ENCODE measurements at regions not wholly inside any gene's neighbourhood (a gene's known extent, or its start where the extent isn't known, plus 50 kb on each side); places are given as distances from the start of the nearest gene placed in this dataset.

DNA sequence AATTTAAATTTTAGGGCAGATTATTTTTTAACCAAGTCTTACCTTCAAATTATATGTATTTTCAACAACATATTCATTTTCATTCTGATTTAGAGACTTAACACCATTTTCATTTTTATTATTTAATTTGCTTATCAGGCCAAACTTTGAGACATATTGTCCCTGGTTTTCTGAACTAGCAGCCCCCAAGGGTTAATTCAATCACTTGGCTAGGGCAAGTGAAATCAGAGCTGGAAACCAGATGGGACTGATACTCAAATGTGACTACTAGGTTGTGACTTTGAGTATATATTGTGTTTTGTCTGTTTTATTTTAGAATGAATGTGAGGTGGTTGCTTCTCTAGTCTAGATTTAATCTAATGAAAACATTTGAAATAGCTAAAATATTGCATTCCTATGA, 198.9 kb upstream of the PTGFR start:
- TF ChIP-seq POLR2A (IDR thresholded peaks at IDR 0.05), result no peak
- TF ChIP-seq, protein P1, sequence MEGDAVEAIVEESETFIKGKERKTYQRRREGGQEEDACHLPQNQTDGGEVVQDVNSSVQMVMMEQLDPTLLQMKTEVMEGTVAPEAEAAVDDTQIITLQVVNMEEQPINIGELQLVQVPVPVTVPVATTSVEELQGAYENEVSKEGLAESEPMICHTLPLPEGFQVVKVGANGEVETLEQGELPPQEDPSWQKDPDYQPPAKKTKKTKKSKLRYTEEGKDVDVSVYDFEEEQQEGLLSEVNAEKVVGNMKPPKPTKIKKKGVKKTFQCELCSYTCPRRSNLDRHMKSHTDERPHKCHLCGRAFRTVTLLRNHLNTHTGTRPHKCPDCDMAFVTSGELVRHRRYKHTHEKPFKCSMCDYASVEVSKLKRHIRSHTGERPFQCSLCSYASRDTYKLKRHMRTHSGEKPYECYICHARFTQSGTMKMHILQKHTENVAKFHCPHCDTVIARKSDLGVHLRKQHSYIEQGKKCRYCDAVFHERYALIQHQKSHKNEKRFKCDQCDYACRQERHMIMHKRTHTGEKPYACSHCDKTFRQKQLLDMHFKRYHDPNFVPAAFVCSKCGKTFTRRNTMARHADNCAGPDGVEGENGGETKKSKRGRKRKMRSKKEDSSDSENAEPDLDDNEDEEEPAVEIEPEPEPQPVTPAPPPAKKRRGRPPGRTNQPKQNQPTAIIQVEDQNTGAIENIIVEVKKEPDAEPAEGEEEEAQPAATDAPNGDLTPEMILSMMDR (IDR thresholded peaks at IDR 0.05), result no peak
- intact Hi-C loops (cut with DNase I), result no loop called here
- Histone ChIP-seq H3K36me3 (replicated peaks in 1 of 2) (no peaks in the 10 kb centered on the region), H3K27me3 (no peaks in the 10 kb centered on the region), H3K9me3 (replicated peaks in 1 of 3) (no peaks in the 10 kb centered on the region), H3K4me1 (replicated peaks in 1 of 2) (no peaks in the 10 kb centered on the region), H3K4me3 (no peak overlapping the region), H3K27ac (no peak overlapping the region)
- no peak for DNase-seq

DNA sequence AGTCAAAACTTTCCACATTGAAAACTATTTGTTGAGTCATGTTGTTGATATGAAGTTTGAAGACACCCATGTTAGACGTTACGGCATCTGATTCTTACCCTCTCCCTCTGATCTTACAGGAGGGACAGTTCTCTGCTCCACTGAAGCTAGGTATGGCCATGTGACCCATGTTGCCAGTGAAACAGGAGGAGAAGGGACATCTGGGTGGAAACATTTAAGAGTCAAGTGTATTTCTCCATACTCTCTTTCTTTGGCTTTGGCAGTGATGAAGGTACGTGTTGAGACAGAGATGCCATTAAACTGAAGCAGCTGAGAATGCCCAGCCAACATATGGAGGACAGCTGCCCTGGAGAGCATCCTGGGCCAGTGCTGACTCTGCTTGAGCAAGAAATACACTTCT, 198.4 kb upstream of the PTGFR start:
- Histone ChIP-seq H3K9me3 (replicated peaks in 1 of 3) (no peaks in the 10 kb centered on the region), H3K27ac (no peak overlapping the region), H3K4me1 (replicated peaks in 1 of 2) (no peaks in the 10 kb centered on the region), H3K36me3 (replicated peaks in 1 of 2) (no peaks in the 10 kb centered on the region), H3K4me3 (no peak overlapping the region), H3K27me3 (no peaks in the 10 kb centered on the region)
- 75 to 78% (median 77%) methylated on average over 3 of the region's 3 CpGs for WGBS, 4 donors
- intact Hi-C loops (cut with DNase I), result no loop called here
- DNase-seq, result no peak
- TF ChIP-seq POLR2A (IDR thresholded peaks at IDR 0.05), result no peak
- TF ChIP-seq, protein P1 (IDR thresholded peaks at IDR 0.05), result no peak

DNA sequence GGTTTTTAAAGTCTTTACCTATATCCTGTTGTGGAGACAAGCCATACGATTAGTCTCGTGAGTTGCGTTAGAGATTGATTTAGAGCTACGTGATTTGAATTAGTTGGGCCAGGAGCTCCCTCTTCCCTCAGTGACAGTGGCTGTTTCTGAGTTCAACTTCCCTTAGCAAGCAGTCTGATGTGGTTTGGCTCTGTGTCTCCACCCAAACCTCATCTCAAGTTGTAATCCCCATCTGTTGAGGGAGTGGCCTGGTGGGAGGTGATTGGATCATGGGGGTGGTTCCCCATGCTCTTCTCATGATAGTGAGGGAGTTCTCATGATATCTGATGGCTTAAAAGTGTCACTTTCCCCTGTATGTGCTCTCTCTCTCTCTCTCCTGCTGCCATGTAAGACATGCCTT, 192.9 kb upstream of the PTGFR start:
- intact Hi-C loops (cut with DNase I), result no loop called here
- 87 to 93% (median 88%) methylated on average over 4 of the region's 4 CpGs for WGBS, 4 donors

DNA sequence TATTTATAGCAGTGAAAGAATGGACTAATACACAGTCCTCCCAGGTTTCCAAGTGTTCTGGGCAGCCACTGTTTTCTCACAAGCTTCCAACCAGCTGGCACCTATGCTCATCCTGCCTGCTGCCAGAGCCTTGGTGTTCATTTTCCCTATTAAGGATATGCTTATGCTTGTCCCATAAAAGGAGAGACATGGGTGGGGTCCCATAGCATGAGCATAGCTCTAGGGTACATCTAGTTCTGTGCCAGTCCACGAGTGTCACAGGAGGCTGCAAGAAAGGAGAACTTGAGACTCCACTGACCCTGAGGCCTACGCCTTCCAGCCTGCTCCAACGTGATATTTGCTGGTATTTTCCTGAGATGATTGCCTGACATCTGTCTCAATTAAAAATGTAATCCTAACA, 192.4 kb upstream of the PTGFR start:
- H3K9me3 ChIP-seq (replicated peaks in 1 of 3), result no peaks in the 10 kb centered on the region
- no peak for DNase-seq
- no peak overlapping the region for H3K4me3 ChIP-seq
- TF ChIP-seq POLR2A (IDR thresholded peaks at IDR 0.05), result no peak
- TF ChIP-seq, protein P1 (IDR thresholded peaks at IDR 0.05), result no peak
- H3K36me3 ChIP-seq (replicated peaks in 1 of 2), result no peaks in the 10 kb centered on the region
- H3K27ac ChIP-seq, result no peak overlapping the region
- 64 to 68% (median 66%) methylated on average over 3 of the region's 3 CpGs for WGBS, 4 donors
- H3K4me1 ChIP-seq (replicated peaks in 1 of 2), result no peaks in the 10 kb centered on the region
- H3K27me3 ChIP-seq, result no peaks in the 10 kb centered on the region
- intact Hi-C loops (cut with DNase I), result no loop called here

More for the DNA sequence above, 192.9 kb upstream of the PTGFR start:
- Histone ChIP-seq H3K4me1 (replicated peaks in 1 of 2) (no peaks in the 10 kb centered on the region), H3K27me3 (no peaks in the 10 kb centered on the region), H3K9me3 (replicated peaks in 1 of 3) (no peaks in the 10 kb centered on the region), H3K27ac (no peak overlapping the region), H3K4me3 (no peak overlapping the region), H3K36me3 (replicated peaks in 1 of 2) (no peaks in the 10 kb centered on the region)
- no peak for DNase-seq
- TF ChIP-seq, protein P1 (IDR thresholded peaks at IDR 0.05), result no peak

Data from adrenal gland (tissue), 9 donors.